ENCODE measurements at regions not wholly inside any gene's neighbourhood (a gene's known extent, or its start where the extent isn't known, plus 50 kb on each side); places are given as distances from the start of the nearest gene placed in this dataset.

DNA sequence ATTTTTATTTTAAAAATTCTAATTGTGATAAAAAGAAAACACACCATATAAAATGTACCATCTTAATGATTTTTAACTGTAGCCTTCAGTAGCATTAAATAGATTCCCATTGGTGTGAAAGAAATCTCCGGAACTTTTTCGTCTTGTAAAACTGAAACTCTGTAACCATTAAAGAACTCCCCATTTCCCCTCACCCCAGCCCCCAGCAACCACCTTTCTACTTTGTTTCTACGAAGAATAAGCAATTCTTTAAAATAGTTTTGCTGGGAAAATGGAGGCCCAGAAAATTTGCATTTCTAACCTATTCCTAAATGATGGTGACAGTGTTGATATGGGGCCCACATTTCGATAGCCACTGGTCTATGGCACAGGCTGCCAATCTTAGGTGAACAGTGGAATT is 305.4 kb upstream of the PFKP start:
- Mint-ChIP-seq H3K4me3 (no peak overlapping the region), H3K4me1 (no peaks in the 10 kb centered on the region; a peak in 1 of 4 replicates), H3K36me3 (ENCODE audit: insufficient read depth in 1 of 3, low read depth in 3 of 3) (peaks cover 0 to 5% (median 0%) of the 10 kb centered on the region in 3 experiments; a peak in 1 of 7 replicates), H3K27me3 (ENCODE audit: low read depth) (peaks cover 5% of the 10 kb centered on the region; the same call in 1 of the 2 replicates), H3K9me3 (no peaks in the 10 kb centered on the region; a peak in 1 of 5 replicates), H3K27ac (no peak overlapping the region)
- Histone ChIP-seq H2BK12ac (ENCODE audit: insufficient read length, low read depth, low read length) (no peak overlapping the region), H3K79me2 (ENCODE audit: insufficient read depth, low read length) (no peaks in the 10 kb centered on the region), H3K23ac (ENCODE audit: insufficient read length, low read depth, low read length) (no peak overlapping the region), H4K20me1 (ENCODE audit: control insufficient read depth, insufficient read depth, insufficient read length) (no peaks in the 10 kb centered on the region), H3K9me3 (ENCODE audit: control insufficient read depth, low read depth, low read length) (no peaks in the 10 kb centered on the region), H3K9ac (ENCODE audit: extremely low read depth, insufficient read length, low read length) (no peak overlapping the region), H2BK5ac (ENCODE audit: insufficient read length, low read length) (no peak overlapping the region), H4K5ac (ENCODE audit: insufficient read length, low read depth, low read length) (no peak overlapping the region), H3K18ac (ENCODE audit: insufficient read length, low read depth, low read length) (no peak overlapping the region), H3K56ac (ENCODE audit: insufficient read length, low read depth, low read length) (no peak overlapping the region), H3K14ac (ENCODE audit: insufficient read depth, low read length) (no peak overlapping the region), H2BK15ac (ENCODE audit: low read depth, low read length) (no peak overlapping the region), H3T11ph (ENCODE audit: low read length) (no peak overlapping the region), H3K27me3 (ENCODE audit: insufficient read depth, low read length) (no peaks in the 10 kb centered on the region), H3K4me2 (ENCODE audit: insufficient read depth, insufficient read length, low read length) (no peak overlapping the region), H4K8ac (replicated peaks; ENCODE audit: insufficient read length, low read depth, low read length) (no peak overlapping the region), H3K79me1 (ENCODE audit: insufficient read depth, low read depth, low read length, poor library complexity, severe bottlenecking) (no peaks in the 10 kb centered on the region), H3K4ac (ENCODE audit: low read depth, low read length) (no peak overlapping the region), H4K91ac (ENCODE audit: insufficient read length, low read depth, low read length) (no peak overlapping the region), H2AFZ (ENCODE audit: low read length) (no peak overlapping the region), H2AK5ac (ENCODE audit: insufficient read length, low read length) (no peak overlapping the region), H2BK120ac (ENCODE audit: low read depth, low read length, poor library complexity, severe bottlenecking) (no peak overlapping the region), H2BK20ac (ENCODE audit: low read depth, low read length, poor library complexity, severe bottlenecking) (no peak overlapping the region), H3K27ac (ENCODE audit: insufficient read length, low read depth, low read length) (no peak overlapping the region), H3K4me1 (ENCODE audit: insufficient read depth, low read length) (no peaks in the 10 kb centered on the region), H3K23me2 (ENCODE audit: insufficient read length, low read depth, low read length, poor library complexity, severe bottlenecking) (no peaks in the 10 kb centered on the region)
- DNase-seq, result no peak
- TF ChIP-seq, protein P1, sequence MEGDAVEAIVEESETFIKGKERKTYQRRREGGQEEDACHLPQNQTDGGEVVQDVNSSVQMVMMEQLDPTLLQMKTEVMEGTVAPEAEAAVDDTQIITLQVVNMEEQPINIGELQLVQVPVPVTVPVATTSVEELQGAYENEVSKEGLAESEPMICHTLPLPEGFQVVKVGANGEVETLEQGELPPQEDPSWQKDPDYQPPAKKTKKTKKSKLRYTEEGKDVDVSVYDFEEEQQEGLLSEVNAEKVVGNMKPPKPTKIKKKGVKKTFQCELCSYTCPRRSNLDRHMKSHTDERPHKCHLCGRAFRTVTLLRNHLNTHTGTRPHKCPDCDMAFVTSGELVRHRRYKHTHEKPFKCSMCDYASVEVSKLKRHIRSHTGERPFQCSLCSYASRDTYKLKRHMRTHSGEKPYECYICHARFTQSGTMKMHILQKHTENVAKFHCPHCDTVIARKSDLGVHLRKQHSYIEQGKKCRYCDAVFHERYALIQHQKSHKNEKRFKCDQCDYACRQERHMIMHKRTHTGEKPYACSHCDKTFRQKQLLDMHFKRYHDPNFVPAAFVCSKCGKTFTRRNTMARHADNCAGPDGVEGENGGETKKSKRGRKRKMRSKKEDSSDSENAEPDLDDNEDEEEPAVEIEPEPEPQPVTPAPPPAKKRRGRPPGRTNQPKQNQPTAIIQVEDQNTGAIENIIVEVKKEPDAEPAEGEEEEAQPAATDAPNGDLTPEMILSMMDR (conservative IDR thresholded peaks at IDR 0.05), result no peak
- WGBS (ENCODE audit: extremely low coverage, insufficient read length, low lambda C conversion rate), result no CpG with 5 or more reads among the region's 4 CpGs
